IPS DF 6.9 (cell line): ENCODE measurements at regions not wholly inside any gene's neighbourhood (a gene's known extent, or its start where the extent isn't known, plus 50 kb on each side); places are given as distances from the start of the nearest gene placed in this dataset.
"Not testable (repeated sequence)": the region's sequence is repeated elsewhere in the genome, so short reads cannot be mapped to it uniquely, and the experiment has no call there.

Experiments
- DNase-seq: peaks from one replicate; pipeline ENCODE4 v3.0.0-alpha.2; 2013; ENCODE audit warnings: low read depth, low spot score
- H3K27ac ChIP-seq: one replicate; pipeline ENCODE4 v1.5.1; 2013; ENCODE audit warnings: low read length, control low read depth
- H3K27me3 ChIP-seq: 2 replicates; pipeline ENCODE4 v1.6.1; 2013; ENCODE audit warnings: mild to moderate bottlenecking, low read length; ENCODE audit not compliant: control insufficient read depth, insufficient read depth
- H3K36me3 ChIP-seq: 2 replicates; pipeline ENCODE4 v1.6.1; 2013; ENCODE audit warnings: low read length; ENCODE audit not compliant: control insufficient read depth, insufficient read depth
- H3K4me1 ChIP-seq: 2 replicates; pipeline ENCODE4 v1.6.1; 2013; ENCODE audit warnings: low read length; ENCODE audit not compliant: control insufficient read depth, insufficient read depth
- H3K4me3 ChIP-seq: 2 replicates; pipeline ENCODE4 v1.5.1; 2013; ENCODE audit warnings: mild to moderate bottlenecking, low read length
- H3K9me3 ChIP-seq: 2 replicates; pipeline ENCODE4 v1.6.1; 2013; ENCODE audit warnings: low read length, inconsistent platforms; ENCODE audit not compliant: control insufficient read depth, insufficient read depth
- WGBS: extraction: QIAGEN DNeasy Blood & Tissue Kit; methylation state at CpG from one replicate; pipeline ENCODE4 v1.1.7; 2013; ENCODE audit warnings: mixed read lengths, missing lambda C conversion rate; ENCODE audit not compliant: insufficient read length, insufficient coverage; 5-methylcytosine and 5-hydroxymethylcytosine counted together

DNA sequence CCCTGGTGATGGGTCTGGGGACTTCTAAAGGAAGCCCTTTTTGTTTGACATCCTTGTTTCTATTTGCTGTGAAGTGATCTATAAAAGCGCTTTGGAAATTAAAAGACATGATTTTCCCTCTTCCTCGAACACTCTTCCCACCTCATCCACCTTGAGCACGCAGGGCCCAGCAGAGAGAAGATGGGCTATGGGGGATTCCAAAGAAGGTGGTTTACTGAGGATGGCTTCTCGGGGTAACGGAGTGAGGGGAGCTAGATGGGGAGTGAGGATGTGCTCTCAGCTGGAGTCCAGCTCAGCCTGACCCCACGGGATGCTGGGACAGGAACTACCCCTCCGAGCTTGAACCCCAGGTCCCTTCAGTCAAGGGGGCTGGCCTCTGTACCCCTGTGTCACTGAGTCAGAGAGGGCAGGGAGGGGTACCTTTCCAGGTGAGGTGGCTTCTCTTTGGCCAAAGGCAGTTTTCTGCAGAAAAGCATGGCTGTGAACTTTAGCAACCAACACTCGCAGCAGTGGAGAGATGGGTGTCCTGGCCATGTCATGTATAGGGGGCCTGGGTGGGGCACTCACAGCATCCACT, 180.7 kb upstream of the SMAD3 start:
- Histone ChIP-seq H3K4me1 (peaks cover 1% of the 10 kb centered on the region; the same call in 1 of the 2 replicates), H3K36me3 (no peaks in the 10 kb centered on the region), H3K27me3 (no peaks in the 10 kb centered on the region), H3K4me3 (no peak overlapping the region), H3K9me3 (no peaks in the 10 kb centered on the region; the same call in 1 of the 2 replicates), H3K27ac (no peak overlapping the region)
- no peak for DNase-seq
- WGBS = no CpG with 5 or more reads among the region's 8 CpGs

DNA sequence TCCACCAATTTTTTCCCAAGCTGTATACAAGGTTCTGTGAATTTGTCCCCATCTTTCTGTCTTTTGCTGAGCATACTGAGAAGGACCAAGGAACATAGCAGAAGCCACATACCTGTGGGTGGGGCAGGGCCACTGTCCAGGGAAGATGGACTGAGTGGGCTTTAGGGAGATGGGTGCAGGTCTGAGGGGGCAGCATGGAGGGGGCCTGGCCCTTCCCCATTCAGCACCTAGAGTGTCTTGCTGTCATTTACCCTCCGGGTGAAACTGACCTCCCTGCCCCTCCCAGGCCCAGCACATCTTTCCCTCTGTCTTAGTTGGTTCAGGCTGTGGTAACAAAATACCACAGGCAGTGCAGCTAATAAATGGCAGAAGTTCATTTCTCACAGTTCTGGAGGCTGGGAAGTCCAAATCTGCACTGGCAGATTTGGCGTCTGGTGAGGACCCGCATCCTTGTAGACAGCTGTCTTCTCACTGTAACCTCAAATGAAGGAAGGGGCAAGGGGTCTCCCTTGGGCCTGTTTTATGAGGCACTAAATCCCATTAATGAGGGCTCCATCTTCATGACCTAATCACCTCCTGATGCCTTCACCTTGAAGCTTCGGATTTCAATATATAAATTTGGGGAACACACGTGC, 180.0 kb upstream of the SMAD3 start:
- H3K27ac ChIP-seq = no peak overlapping the region
- no peaks in the 10 kb centered on the region; the same call in 1 of the 2 replicates for H3K9me3 ChIP-seq
- no peaks in the 10 kb centered on the region for H3K27me3 ChIP-seq
- DNase-seq = no peak
- H3K4me1 ChIP-seq = peaks cover 1% of the 10 kb centered on the region; the same call in 1 of the 2 replicates
- no CpG with 5 or more reads among the region's 5 CpGs for WGBS
- H3K4me3 ChIP-seq = no peak overlapping the region
- no peaks in the 10 kb centered on the region for H3K36me3 ChIP-seq

DNA sequence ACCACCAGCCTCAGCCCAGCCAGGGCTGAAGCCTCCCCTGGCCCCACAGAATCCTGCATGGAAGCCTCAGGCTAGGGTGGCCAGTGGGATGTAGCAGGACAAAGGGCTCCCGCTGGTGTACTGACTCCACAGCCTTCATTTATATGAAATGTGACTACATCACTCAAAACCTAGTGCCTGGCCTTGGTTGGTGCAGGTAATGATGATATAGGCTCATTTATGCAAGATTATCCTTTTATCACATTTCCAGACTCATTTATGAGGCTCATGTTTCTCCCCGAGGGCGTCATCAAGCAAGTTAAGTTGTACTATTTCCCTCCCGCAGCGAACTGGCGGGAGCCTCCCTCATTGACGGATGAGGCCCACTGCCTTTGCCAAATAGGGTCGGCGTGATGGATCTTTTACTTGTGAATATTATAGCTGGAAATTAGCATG, 179.1 kb upstream of the SMAD3 start:
- Histone ChIP-seq H3K36me3 (no peaks in the 10 kb centered on the region), H3K9me3 (no peaks in the 10 kb centered on the region; the same call in 1 of the 2 replicates), H3K4me3 (no peak overlapping the region), H3K4me1 (peaks cover 1% of the 10 kb centered on the region; the same call in 1 of the 2 replicates), H3K27me3 (no peaks in the 10 kb centered on the region), H3K27ac (no peak overlapping the region)
- no peak for DNase-seq
- WGBS = no CpG with 5 or more reads among the region's 9 CpGs

DNA sequence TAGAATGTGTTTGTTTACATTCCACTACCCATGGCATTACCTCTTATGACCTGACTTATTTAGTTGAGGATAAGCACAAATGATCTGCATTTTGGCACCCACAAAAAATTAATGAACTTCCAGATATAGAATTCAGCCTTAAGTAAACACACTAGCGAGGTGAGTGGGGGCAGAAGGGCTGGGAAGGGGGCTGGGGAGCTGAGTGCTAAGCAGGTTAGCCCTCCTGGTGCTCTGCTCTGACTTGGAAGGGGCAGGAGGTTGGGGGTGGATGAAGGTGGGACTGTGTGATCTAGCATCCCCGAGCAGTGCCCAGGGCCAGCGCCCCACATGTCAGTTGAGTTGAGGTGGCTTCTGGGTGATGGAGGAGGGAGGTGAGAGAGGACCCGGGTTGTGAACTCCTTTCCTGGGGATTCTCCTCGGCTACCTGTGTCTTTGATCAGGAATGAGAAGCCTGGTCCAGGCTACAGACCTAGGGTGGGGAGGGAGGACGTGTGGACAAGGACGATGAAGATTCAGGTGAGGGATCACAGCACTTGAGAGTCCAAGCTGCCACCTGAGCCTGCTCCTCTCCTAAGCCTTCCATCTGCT, 178.6 kb upstream of the SMAD3 start:
- no peak overlapping the region for H3K4me3 ChIP-seq
- H3K4me1 ChIP-seq = peaks cover 1% of the 10 kb centered on the region; the same call in 1 of the 2 replicates
- whole genome bisulfite sequencing = no CpG with 5 or more reads among the region's 7 CpGs
- no peaks in the 10 kb centered on the region; the same call in 1 of the 2 replicates for H3K9me3 ChIP-seq
- no peak for DNase-seq
- H3K27ac ChIP-seq = no peak overlapping the region
- H3K36me3 ChIP-seq = no peaks in the 10 kb centered on the region
- no peaks in the 10 kb centered on the region for H3K27me3 ChIP-seq

DNA sequence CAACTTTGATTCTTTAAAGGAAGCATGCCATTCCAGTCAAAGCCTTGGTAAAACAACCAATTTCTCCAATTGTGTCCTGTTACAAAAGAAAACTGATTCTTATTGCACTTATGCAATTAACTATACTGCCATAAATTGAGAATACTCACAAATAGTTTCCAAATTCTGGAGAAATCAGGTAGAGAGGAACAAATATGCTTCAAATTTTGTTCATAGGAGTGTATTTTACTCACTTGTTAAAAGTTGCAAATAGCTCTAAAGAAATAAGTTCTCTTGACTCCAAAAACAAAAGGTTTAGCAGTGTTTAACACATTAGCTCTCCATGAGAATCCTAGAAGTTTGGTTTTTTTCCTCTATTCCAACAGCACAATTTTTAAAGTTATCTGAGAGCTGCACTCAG, 176.1 kb upstream of the SMAD3 start:
- H3K27ac ChIP-seq = not testable (repeated sequence)

DNA sequence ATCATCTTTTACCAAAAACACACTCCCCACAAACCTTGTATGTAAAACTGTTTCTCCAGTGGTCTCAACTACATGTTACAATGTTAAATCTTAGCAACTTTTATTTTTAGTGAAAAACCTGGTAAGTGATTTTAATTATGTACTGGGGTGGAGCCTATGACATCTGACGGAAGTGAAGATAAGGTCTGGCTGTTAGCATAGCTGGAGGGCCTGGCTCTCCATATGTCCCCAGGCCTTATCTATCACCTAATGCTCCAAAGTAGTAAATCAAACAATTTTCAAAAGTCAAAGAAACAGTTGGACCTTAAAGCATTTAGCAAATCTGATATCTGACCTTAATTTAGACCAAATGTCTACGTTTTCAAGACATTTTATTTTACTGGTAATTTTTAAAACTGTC, 173.6 kb upstream of the SMAD3 start:
- Histone ChIP-seq H3K9me3 (no peaks in the 10 kb centered on the region), H3K4me1 (no peaks in the 10 kb centered on the region), H3K4me3 (no peak overlapping the region), H3K27ac (no peak overlapping the region), H3K27me3 (no peaks in the 10 kb centered on the region), H3K36me3 (no peaks in the 10 kb centered on the region)
- no CpG with 5 or more reads among the region's 2 CpGs for WGBS
- no peak for DNase-seq

More for the DNA sequence above, 176.1 kb upstream of the SMAD3 start:
- H3K4me1 ChIP-seq, H3K4me3 ChIP-seq, H3K36me3 ChIP-seq, DNase-seq, H3K27me3 ChIP-seq, H3K9me3 ChIP-seq: not testable (repeated sequence)

DNA sequence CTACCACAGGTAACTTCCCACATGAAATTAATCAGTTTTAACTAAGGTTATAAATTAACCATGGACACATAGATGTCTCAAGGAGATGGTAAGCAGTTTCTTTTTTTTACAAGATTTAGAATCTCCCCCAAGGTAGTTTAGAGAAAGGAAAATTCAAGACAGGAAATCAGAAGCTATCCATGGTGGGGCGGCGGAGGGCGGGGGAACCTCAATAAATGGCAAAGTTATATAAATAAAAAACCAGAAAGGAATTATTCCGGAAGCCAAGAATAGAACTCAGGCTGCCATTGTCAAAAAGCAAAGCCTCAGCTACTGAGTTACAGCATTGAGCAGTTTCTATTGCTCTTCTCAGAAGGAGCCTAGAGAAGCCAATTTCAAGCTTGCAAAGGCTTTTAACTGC, 172.1 kb upstream of the SMAD3 start:
- Histone ChIP-seq H3K27ac (no peak overlapping the region), H3K4me1 (no peaks in the 10 kb centered on the region), H3K36me3 (no peaks in the 10 kb centered on the region), H3K27me3 (no peaks in the 10 kb centered on the region), H3K9me3 (no peaks in the 10 kb centered on the region), H3K4me3 (no peak overlapping the region)
- WGBS = no CpG with 5 or more reads among the region's 4 CpGs
- DNase-seq = no peak

DNA sequence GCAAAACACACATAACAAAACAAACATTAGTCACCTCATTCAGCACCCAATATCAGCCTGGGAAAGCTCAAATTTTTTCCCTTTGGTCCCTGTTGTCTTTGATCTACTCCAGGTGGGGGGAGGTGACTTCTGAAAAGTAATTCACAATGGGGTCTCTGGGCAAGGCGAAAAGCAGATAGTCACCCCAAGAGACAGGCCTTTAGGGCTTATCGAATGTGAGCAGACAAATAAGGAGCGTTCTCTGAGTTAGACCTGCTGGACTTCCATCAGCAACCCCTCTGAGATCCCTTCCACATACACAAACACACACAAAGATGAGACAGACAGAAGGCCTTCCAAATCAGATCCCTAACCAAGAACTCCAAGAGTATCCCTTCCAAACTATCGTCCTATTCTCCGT, 171.0 kb upstream of the SMAD3 start:
- Histone ChIP-seq H3K4me1 (no peaks in the 10 kb centered on the region), H3K27me3 (no peaks in the 10 kb centered on the region), H3K4me3 (no peak overlapping the region), H3K27ac (no peak overlapping the region), H3K36me3 (no peaks in the 10 kb centered on the region), H3K9me3 (no peaks in the 10 kb centered on the region)
- DNase-seq = no peak
- no CpG with 5 or more reads among the region's 5 CpGs for WGBS

DNA sequence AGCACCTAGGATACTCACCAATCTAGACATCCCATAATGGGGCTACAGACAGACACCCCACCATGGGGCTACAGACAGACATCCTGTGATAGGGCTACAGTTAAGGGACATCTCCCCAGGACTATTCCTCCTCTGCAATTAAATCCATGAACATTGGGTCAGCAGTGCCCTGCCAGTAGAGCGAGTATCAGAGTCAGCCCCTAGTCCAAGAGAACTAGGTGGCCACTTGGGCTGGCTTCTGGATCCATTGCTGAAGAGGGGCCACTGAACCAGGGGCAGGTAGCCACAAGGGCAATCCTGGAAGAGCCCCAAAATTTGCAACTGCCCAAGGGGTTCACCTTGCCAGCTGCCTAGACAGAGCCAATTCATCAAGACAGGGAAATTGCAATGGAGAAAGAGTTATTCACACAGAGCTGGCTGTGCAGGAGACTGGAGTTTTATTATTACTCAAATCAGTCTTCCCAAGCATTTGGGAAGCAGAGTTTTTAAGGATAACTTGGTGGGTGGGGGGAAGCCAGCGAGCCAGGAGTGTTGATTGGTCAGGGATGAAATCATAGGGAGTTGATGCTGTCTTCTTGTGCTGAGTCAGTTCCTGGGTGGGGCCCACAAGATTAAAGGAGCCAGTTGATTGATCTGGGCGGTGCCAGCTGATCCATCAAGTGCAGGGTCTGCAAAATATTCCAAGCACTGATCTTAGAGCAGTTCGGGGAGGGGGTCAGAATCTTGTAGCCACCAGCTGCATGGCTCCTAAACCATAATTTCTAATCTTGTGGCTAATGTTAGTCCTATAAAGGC, 170.2 kb upstream of the SMAD3 start:
- Histone ChIP-seq H3K27me3 (no peaks in the 10 kb centered on the region), H3K9me3 (no peaks in the 10 kb centered on the region), H3K4me1 (no peaks in the 10 kb centered on the region), H3K36me3 (no peaks in the 10 kb centered on the region), H3K27ac (no peak overlapping the region), H3K4me3 (no peak overlapping the region)
- DNase-seq = no peak
- no CpG with 5 or more reads among the region's 4 CpGs for WGBS

DNA sequence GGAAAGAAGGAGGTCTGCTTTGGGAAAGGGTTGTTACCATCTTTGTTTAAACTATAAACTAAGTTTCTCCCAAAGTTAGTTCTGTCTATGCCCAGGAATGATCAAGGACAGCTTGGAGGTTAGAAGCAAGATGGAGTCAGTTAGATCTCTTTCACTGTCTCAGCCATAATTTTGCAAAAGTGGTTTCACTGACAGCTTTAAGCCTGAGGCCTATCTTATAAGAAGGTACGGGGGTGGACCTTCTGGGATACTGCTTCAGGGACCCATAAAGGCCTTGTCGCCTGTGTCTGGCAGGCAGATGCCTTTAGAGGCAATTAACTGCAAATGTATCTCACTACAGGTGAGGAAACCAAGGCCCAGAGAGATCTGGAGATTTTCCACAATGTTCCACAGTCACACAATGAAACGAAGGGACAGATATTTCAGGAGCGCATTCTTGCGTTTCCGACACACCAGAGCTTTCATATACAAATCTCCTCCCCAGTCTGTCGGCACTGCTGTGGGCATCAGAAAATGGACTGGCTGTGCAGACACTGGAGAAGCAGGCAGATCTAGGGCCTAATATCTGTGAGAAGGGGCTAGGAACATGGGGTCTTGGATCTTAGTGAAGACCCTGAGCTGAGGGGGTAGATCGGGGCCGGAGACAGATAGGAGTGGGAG, 169.5 kb upstream of the SMAD3 start:
- H3K36me3 ChIP-seq = no peaks in the 10 kb centered on the region
- H3K27ac ChIP-seq = no peak overlapping the region
- no peaks in the 10 kb centered on the region for H3K9me3 ChIP-seq
- no peak overlapping the region for H3K4me3 ChIP-seq
- WGBS = no CpG with 5 or more reads among the region's 9 CpGs
- no peaks in the 10 kb centered on the region for H3K4me1 ChIP-seq
- H3K27me3 ChIP-seq = no peaks in the 10 kb centered on the region
- DNase-seq = no peak
